ENCODE measurements at regions not wholly inside any gene's neighbourhood (a gene's known extent, or its start where the extent isn't known, plus 50 kb on each side); places are given as distances from the start of the nearest gene placed in this dataset.

GRCh38 chr12:107277855-107278254 is 184.5 kb upstream of the CRY1 start:
- intact Hi-C loops (cut with DNase I) = no loop called here
- Histone ChIP-seq H3K27ac (ENCODE audit: low read length) (no peak overlapping the region), H3K4me1 (ENCODE audit: control insufficient read depth, insufficient read depth, low read length) (no peaks in the 10 kb centered on the region), H3K4me3 (ENCODE audit: low read length) (no peak overlapping the region), H3K27me3 (ENCODE audit: control insufficient read depth, insufficient read depth) (no peaks in the 10 kb centered on the region), H3K9me3 (ENCODE audit: control insufficient read depth, low read length) (peaks cover 2% of the 10 kb centered on the region)
- ATAC-seq = no peak
- WGBS = 55% methylated on average over 1 of the region's 1 CpG
- DNase-seq = no peak

DNA sequence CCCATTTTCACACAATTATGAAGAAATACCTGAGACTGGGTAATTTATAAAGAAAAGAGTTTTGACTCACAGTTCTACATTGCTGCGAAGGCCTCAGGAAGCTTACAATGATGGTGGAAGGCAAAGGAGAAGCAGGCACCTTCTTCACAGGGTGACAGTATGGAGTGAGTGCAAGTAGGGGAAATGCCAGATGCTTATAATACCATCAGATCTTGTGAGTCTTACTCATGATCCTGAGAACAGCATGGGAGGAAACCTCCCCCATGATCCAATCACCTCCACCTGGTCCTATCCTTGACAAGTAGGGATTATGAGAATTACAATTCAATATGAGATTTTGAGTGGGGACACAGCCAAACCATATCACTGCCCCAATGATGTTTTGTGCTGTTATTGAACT is 189.3 kb upstream of the CRY1 start:
- no peak overlapping the region for H3K27ac ChIP-seq (ENCODE audit: low read length)
- intact Hi-C loops (cut with DNase I) = no loop called here
- H3K4me3 ChIP-seq (ENCODE audit: low read length) = no peak overlapping the region
- 93% methylated on average over 1 of the region's 1 CpG for WGBS
- H3K4me1 ChIP-seq (ENCODE audit: control insufficient read depth, insufficient read depth, low read length) = no peaks in the 10 kb centered on the region
- no peaks in the 10 kb centered on the region for H3K27me3 ChIP-seq (ENCODE audit: control insufficient read depth, insufficient read depth)
- ATAC-seq = no peak
- H3K9me3 ChIP-seq (ENCODE audit: control insufficient read depth, low read length) = peaks cover 2% of the 10 kb centered on the region
- no peak for DNase-seq

DNA sequence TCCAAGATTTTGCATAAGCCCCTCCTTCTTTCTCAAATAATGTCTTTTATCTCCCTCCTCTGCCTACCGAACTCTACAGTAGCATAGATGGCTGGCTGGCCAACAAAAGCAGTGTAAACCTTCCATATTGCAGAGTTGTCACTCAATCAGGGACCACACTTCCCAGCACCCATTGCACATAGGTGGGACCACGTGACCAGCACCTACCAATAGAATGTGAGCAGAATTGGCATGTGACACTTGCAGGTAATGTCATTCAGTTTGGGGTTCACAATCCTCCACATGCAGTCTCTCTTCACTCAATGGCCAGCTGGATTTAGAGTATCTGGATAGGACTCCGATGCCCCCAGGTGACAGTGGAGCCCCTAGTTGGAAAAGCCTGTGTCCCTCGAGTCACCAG is 190.3 kb upstream of the CRY1 start:
- Histone ChIP-seq H3K9me3 (ENCODE audit: control insufficient read depth, low read length) (peaks cover 2% of the 10 kb centered on the region), H3K4me3 (ENCODE audit: low read length) (no peak overlapping the region), H3K4me1 (ENCODE audit: control insufficient read depth, insufficient read depth, low read length) (no peaks in the 10 kb centered on the region), H3K27ac (ENCODE audit: low read length) (no peak overlapping the region), H3K27me3 (ENCODE audit: control insufficient read depth, insufficient read depth) (no peaks in the 10 kb centered on the region)
- intact Hi-C loops (cut with DNase I) = no loop called here
- DNase-seq = no peak
- 77% methylated on average over 4 of the region's 4 CpGs for WGBS
- ATAC-seq = no peak

DNA sequence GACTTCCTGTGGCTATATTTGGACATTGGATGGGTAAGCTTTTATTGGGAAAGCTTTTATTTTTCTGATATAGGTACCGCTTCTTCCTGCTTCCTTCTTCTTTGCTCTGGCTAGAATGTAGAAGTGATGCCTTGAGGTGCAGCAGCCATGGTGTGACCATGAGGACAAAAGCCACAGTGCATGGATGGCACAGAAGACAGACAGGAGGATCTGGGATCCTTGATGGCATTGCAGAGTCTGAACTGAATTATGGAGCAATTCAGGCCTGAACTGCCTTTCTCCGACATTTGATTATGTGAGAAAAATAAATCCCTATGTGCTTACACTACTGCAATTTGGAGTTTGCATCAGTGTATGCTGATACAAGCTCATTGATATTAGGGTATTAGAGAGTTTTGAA is 191.3 kb upstream of the CRY1 start:
- DNase-seq = no peak
- no peak for ATAC-seq
- H3K9me3 ChIP-seq (ENCODE audit: control insufficient read depth, low read length) = no peaks in the 10 kb centered on the region
- no peaks in the 10 kb centered on the region for H3K27me3 ChIP-seq (ENCODE audit: control insufficient read depth, insufficient read depth)
- no peak overlapping the region for H3K4me3 ChIP-seq (ENCODE audit: low read length)
- intact Hi-C loops (cut with DNase I) = no loop called here
- no peak overlapping the region for H3K27ac ChIP-seq (ENCODE audit: low read length)
- 87% methylated on average over 2 of the region's 2 CpGs for WGBS
- H3K4me1 ChIP-seq (ENCODE audit: control insufficient read depth, insufficient read depth, low read length) = no peaks in the 10 kb centered on the region

DNA sequence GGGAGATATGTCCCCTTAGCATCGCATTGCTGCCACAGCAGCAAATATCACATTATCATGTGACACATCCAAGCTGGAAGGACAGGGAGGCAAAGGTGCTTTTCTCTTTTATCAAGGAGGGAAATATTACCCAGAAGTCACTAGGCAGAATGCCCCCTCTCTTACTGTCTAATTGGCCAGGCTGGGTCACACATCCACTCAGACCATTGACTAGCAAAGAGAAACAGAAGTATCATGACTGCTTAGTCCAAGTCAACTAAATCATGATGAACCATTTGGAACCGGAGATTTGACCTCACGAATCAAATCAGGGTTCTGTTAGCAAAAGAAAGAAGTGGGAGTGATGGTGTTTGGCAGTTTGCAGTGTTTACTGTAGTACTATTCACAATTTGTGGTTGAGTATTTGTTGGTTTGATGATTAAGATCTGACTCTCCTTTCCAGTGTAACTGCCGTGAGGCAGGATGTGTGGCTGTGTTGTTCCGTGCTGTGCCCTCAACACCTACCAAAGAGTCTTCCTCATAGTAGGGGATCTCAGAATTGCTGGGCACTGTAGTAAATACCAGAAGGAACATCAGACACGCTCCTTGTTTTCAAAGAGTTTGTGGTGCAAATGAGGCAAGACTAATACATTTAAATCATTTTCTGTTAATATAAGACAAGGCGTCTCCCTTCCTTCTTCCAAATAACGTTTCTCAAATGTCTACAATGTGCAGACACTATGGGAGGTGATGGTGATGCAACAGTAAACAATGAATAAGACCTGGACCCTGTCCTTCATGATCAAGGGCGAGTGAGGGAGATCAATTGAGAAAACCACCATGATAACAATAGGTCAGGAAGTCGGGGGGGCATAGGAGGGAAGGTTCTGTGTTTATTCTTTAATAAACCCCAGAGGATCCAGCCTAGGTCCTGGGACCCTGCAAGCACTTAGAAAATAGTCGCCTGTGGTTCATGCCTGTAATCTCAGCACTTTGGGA is 194.4 kb upstream of the CRY1 start:
- Histone ChIP-seq H3K27me3 (ENCODE audit: control insufficient read depth, insufficient read depth) (no peaks in the 10 kb centered on the region), H3K4me3 (ENCODE audit: low read length) (no peak overlapping the region), H3K27ac (ENCODE audit: low read length) (no peak overlapping the region), H3K4me1 (ENCODE audit: control insufficient read depth, insufficient read depth, low read length) (no peaks in the 10 kb centered on the region), H3K9me3 (ENCODE audit: control insufficient read depth, low read length) (no peaks in the 10 kb centered on the region)
- ATAC-seq = no peak
- no peak for DNase-seq
- intact Hi-C loops (cut with DNase I) = no loop called here
- 74% methylated on average over 11 of the region's 11 CpGs for WGBS

- Histone ChIP-seq H3K27me3 (ENCODE audit: control insufficient read depth, insufficient read depth) (no peaks in the 10 kb centered on the region), H3K4me3 (ENCODE audit: low read length) (no peak overlapping the region), H3K9me3 (ENCODE audit: control insufficient read depth, low read length) (no peaks in the 10 kb centered on the region), H3K4me1 (ENCODE audit: control insufficient read depth, insufficient read depth, low read length) (no peaks in the 10 kb centered on the region), H3K27ac (ENCODE audit: low read length) (no peak overlapping the region)
- intact Hi-C loops (cut with DNase I) = no loop called here
- DNase-seq (no peak), ATAC-seq (no peak)
- 65% methylated on average over 15 of the region's 15 CpGs for WGBS
Measured at GRCh38 chr12:107288414-107289127, 195.2 kb upstream of the CRY1 start.

DNA sequence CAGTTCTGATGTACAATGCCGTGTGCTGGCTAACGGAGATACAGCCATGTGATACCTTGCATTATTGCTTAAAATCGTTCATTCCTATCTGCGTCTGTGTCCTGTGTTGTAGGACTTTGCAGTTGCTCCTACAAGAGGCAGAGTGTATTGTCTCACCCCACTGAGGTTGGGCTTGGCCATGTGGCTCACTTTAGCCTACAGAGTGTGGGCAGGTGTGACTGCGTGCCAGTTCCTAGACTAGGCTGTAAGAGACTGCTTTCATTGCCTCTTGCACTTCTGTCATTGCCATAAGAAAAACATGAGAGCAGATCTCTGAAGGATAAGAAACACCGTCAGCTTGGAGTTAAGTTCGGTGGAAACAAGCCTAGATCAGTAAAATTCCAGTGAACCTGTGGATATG is 197.7 kb upstream of the CRY1 start:
- Histone ChIP-seq H3K9me3 (ENCODE audit: control insufficient read depth, low read length) (no peaks in the 10 kb centered on the region), H3K4me1 (ENCODE audit: control insufficient read depth, insufficient read depth, low read length) (no peaks in the 10 kb centered on the region), H3K27me3 (ENCODE audit: control insufficient read depth, insufficient read depth) (no peaks in the 10 kb centered on the region), H3K4me3 (ENCODE audit: low read length) (no peak overlapping the region), H3K27ac (ENCODE audit: low read length) (no peak overlapping the region)
- intact Hi-C loops (cut with DNase I) = no loop called here
- ATAC-seq (no peak), DNase-seq (no peak)
- 87% methylated on average over 7 of the region's 7 CpGs for WGBS

DNA sequence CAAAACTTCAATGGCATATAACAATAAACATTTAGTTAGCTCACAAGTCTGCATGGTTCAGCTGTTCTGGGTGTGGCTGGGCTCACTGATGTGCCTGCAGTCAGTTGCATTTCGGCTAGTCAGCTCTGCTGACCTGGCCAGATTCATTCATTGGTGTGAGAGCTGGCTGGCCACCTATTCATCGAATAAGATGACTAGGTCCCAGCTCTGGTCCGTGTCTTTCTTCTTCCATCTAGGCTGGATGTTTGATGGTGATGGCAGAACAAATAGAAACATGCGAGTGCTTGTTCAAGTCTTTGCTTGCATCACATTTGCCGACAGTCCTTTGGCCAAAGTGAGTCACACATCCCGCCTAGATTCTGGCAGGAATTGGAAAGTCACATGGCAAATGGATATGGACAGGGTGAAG is 203.3 kb upstream of the CRY1 start:
- ATAC-seq (no peak), DNase-seq (no peak)
- no peaks in the 10 kb centered on the region for H3K9me3 ChIP-seq (ENCODE audit: control insufficient read depth, low read length)
- 86% methylated on average over 6 of the region's 6 CpGs for whole genome bisulfite sequencing
- no peaks in the 10 kb centered on the region for H3K27me3 ChIP-seq (ENCODE audit: control insufficient read depth, insufficient read depth)
- no peak overlapping the region for H3K27ac ChIP-seq (ENCODE audit: low read length)
- no peaks in the 10 kb centered on the region for H3K4me1 ChIP-seq (ENCODE audit: control insufficient read depth, insufficient read depth, low read length)
- no peak overlapping the region for H3K4me3 ChIP-seq (ENCODE audit: low read length)
- intact Hi-C loops (cut with DNase I) = no loop called here

DNA sequence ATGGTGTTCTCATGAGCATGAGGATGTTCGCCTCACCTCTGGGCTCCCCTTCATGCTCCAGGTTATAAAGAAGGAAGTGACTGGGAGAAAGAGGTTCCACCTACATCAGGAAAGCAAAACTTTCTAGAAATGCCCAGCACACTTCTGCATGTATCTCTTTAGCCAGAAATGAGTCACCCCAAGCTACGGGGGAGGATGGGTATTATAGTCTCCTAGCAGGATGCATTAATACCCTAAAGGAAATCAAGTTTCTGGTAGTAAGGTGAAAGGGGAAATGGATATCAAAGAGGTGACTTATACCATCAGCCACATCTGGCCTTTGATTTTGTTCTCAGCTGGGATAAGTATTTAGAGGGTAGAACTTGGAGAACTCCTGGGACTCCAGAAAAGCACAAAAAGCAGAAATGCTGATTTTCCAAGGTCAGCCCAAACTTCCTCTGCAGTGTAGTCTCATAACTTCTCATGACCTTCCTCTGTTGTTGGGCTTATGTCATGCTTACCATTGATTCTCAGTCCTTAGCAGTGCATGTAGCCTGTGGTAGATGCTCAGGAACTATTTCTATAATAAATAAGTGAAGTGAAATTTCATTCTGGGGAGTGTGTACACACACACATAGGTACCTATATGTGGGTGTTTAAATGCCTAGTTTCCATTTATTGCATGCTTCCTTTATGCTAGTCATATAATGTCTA is 209.4 kb upstream of the CRY1 start:
- no peaks in the 10 kb centered on the region for H3K27me3 ChIP-seq (ENCODE audit: control insufficient read depth, insufficient read depth)
- 70% methylated on average over 2 of the region's 2 CpGs for WGBS

GRCh38 chr12:107304588-107305532 is 211.5 kb upstream of the CRY1 start:
- intact Hi-C loops (cut with DNase I) = no loop called here

More for the DNA sequence above, 209.4 kb upstream of the CRY1 start:
- Histone ChIP-seq H3K27ac (ENCODE audit: low read length) (no peak overlapping the region), H3K4me3 (ENCODE audit: low read length) (no peak overlapping the region), H3K4me1 (ENCODE audit: control insufficient read depth, insufficient read depth, low read length) (no peaks in the 10 kb centered on the region), H3K9me3 (ENCODE audit: control insufficient read depth, low read length) (no peaks in the 10 kb centered on the region)
- ATAC-seq = no peak
- no peak for DNase-seq
- intact Hi-C loops (cut with DNase I) = no loop called here

More at GRCh38 chr12:107304588-107305532, 211.5 kb upstream of the CRY1 start:
- Histone ChIP-seq H3K27me3 (ENCODE audit: control insufficient read depth, insufficient read depth) (no peaks in the 10 kb centered on the region), H3K27ac (ENCODE audit: low read length) (no peak overlapping the region), H3K4me1 (ENCODE audit: control insufficient read depth, insufficient read depth, low read length) (no peaks in the 10 kb centered on the region), H3K9me3 (ENCODE audit: control insufficient read depth, low read length) (no peaks in the 10 kb centered on the region), H3K4me3 (ENCODE audit: low read length) (no peak overlapping the region)
- DNase-seq (no peak), ATAC-seq (no peak)
- 82% methylated on average over 2 of the region's 2 CpGs for WGBS
